CD14-positive monocyte (primary cell): ENCODE measurements at regions not wholly inside any gene's neighbourhood (a gene's known extent, or its start where the extent isn't known, plus 50 kb on each side); places are given as distances from the start of the nearest gene placed in this dataset.
"Not testable (repeated sequence)": the region's sequence is repeated elsewhere in the genome, so short reads cannot be mapped to it uniquely, and the experiment has no call there.

Experiments
- DNase-seq, 3 donors: peaks; one replicate each; pipeline ENCODE4 v3.0.0-alpha.2; 2011 to 2022
- H2AFZ ChIP-seq: 2 replicates; pipeline ENCODE4 v1.6.0; 2012; ENCODE audit warnings: mild to moderate bottlenecking, low read depth, low read length, inconsistent platforms; ENCODE audit not compliant: insufficient read depth, poor library complexity, severe bottlenecking
- H3K27ac ChIP-seq, 2 donors: 1 replicate in 1 of 2; 2 replicates in 1 of 2; pipeline ENCODE4 v1.5.1; 2012 to 2013; ENCODE audit warnings: low read length in 2 of 2, control low read depth in 1 of 2, inconsistent platforms in 1 of 2, low read depth in 1 of 2, mild to moderate bottlenecking in 1 of 2
- H3K27me3 ChIP-seq, 2 donors: one replicate each; pipeline versions ENCODE4 v1.6.0 to v1.6.1; 2011 to 2013; ENCODE audit warnings: low read length in 2 of 2; ENCODE audit not compliant: control insufficient read depth in 2 of 2, insufficient read depth in 2 of 2
- H3K36me3 ChIP-seq, 2 donors: replicated peaks in 1 of 2; 1 replicate in 1 of 2; 2 replicates in 1 of 2; pipeline versions ENCODE4 v1.5.1 to v1.6.1; 2012 to 2013; ENCODE audit warnings: low read length in 2 of 2, control low read depth in 1 of 2, inconsistent platforms in 1 of 2, mild to moderate bottlenecking in 1 of 2; ENCODE audit not compliant: insufficient read depth in 2 of 2, control insufficient read depth in 1 of 2
- H3K4me1 ChIP-seq, 2 donors: 1 replicate in 1 of 2; 2 replicates in 1 of 2; pipeline versions ENCODE4 v1.5.1 to v1.6.1; 2012 to 2013; ENCODE audit warnings: low read length in 2 of 2, control low read depth in 1 of 2, inconsistent platforms in 1 of 2, mild to moderate bottlenecking in 1 of 2, moderate library complexity in 1 of 2; ENCODE audit not compliant: insufficient read depth in 2 of 2, control insufficient read depth in 1 of 2
- H3K4me2 ChIP-seq: replicated peaks from 2 replicates; pipeline ENCODE3; 2012; ENCODE audit warnings: low read length, moderate library complexity, mild to moderate bottlenecking; ENCODE audit not compliant: poor library complexity, severe bottlenecking; ENCODE audit errors: extremely low read depth
- H3K4me3 ChIP-seq, 3 experiments: fragments of 200-600 bp in 1 of 3; sonication (generic) in 1 of 3; replicated peaks in 1 of 3; 1 replicate in 2 of 3; 2 replicates in 1 of 3; pipeline ENCODE4 v1.5.1; 2011 to 2013; ENCODE audit warnings: low read length in 3 of 3, mild to moderate bottlenecking in 3 of 3, control low read depth in 2 of 3, low read depth in 2 of 3, inconsistent platforms in 1 of 3, moderate library complexity in 1 of 3
- H3K79me2 ChIP-seq: 2 replicates; pipeline ENCODE4 v1.6.0; 2012; ENCODE audit warnings: mild to moderate bottlenecking, control low read depth, inconsistent platforms, low read length, moderate library complexity; ENCODE audit not compliant: insufficient read depth
- H3K9ac ChIP-seq: 2 replicates; pipeline ENCODE4 v1.6.0; 2017; ENCODE audit warnings: low read length, mild to moderate bottlenecking; ENCODE audit not compliant: insufficient read depth, poor library complexity, severe bottlenecking
- H3K9me3 ChIP-seq, 2 donors: replicated peaks in 1 of 2; 1 replicate in 1 of 2; 2 replicates in 1 of 2; pipeline versions ENCODE4 v1.5.1 to v1.6.1; 2012 to 2013; ENCODE audit warnings: low read length in 2 of 2, control low read depth in 1 of 2; ENCODE audit not compliant: control insufficient read depth in 1 of 2, insufficient read depth in 1 of 2
- H4K20me1 ChIP-seq: 2 replicates; pipeline ENCODE4 v1.6.0; 2012; ENCODE audit warnings: mild to moderate bottlenecking, low read length, control low read depth, moderate library complexity; ENCODE audit not compliant: insufficient read depth
- H3K27ac Mint-ChIP-seq, 7 donors: one replicate each; pipeline ENCODE4 v1.8.0; 2020; ENCODE audit warnings: mild to moderate bottlenecking in 7 of 7, mixed read lengths in 7 of 7, moderate library complexity in 6 of 7, inconsistent platforms in 2 of 7
- H3K27me3 Mint-ChIP-seq, 3 donors: one replicate each; pipeline ENCODE4 v1.8.0; 2021 to 2022; ENCODE audit warnings: low read depth in 3 of 3, mild to moderate bottlenecking in 3 of 3, mixed read lengths in 3 of 3, moderate library complexity in 3 of 3, inconsistent platforms in 1 of 3
- H3K36me3 Mint-ChIP-seq, 2 donors: one replicate each; pipeline ENCODE4 v1.8.0; 2020; ENCODE audit warnings: mixed read lengths in 2 of 2, inconsistent platforms in 1 of 2, mild to moderate bottlenecking in 1 of 2
- H3K4me1 Mint-ChIP-seq: one replicate; pipeline ENCODE4 v1.8.0; 2020; ENCODE audit warnings: mild to moderate bottlenecking, mixed read lengths
- H3K4me3 Mint-ChIP-seq, 2 donors: one replicate each; pipeline ENCODE4 v1.8.0; 2020; ENCODE audit warnings: mild to moderate bottlenecking in 2 of 2, mixed read lengths in 2 of 2, moderate library complexity in 1 of 2
- H3K9me3 Mint-ChIP-seq, 7 donors: one replicate each; pipeline ENCODE4 v1.8.0; 2020 to 2022; ENCODE audit warnings: mixed read lengths in 7 of 7, mild to moderate bottlenecking in 6 of 7, moderate library complexity in 6 of 7, inconsistent platforms in 2 of 7
- CTCF ChIP-seq: fragments of 200-600 bp; IDR thresholded peaks from one replicate; pipeline ENCODE4 v1.8.0; 2022; ENCODE audit warnings: antibody characterized with exemption, mild to moderate bottlenecking
- WGBS: methylation state at CpG from one replicate; pipeline ENCODE4 v1.1.5; 2013; ENCODE audit warnings: missing lambda C conversion rate; ENCODE audit not compliant: insufficient coverage; 5-methylcytosine and 5-hydroxymethylcytosine counted together
- intact Hi-C, 2 donors: fragments of 100-400 bp; cut with micrococcal nuclease; formaldehyde crosslinking; loops; one replicate each; pipeline versions ENCODE4 v1.15.0 to v1.15.1; 2023

- H3K4me1 Mint-ChIP-seq, H3K27me3 Mint-ChIP-seq, H3K27ac Mint-ChIP-seq, H3K36me3 Mint-ChIP-seq, DNase-seq, intact Hi-C loops, H3K27me3 ChIP-seq, H3K9ac ChIP-seq, H3K4me3 Mint-ChIP-seq, H3K79me2 ChIP-seq, H3K4me1 ChIP-seq, H3K4me3 ChIP-seq, H4K20me1 ChIP-seq, H3K4me2 ChIP-seq, H3K27ac ChIP-seq, H3K36me3 ChIP-seq, H2AFZ ChIP-seq: not testable (repeated sequence)
- H3K9me3 Mint-ChIP-seq: peaks cover 8 to 31% (median 14%) of the 10 kb centered on the region in 7 donors
- H3K9me3 ChIP-seq: peaks cover 15 to 20% of the 10 kb centered on the region in 2 donors
- 86% methylated on average over 9 of the region's 9 CpGs for WGBS
These were observed 770.2 kb upstream of the VRK2 start for GRCh38 chr2:57276408-57276807.

GRCh38 chr2:57278451-57278850, 768.2 kb upstream of the VRK2 start:
- Histone ChIP-seq H3K27ac (no peak overlapping the region), H3K27me3 (no peaks in the 10 kb centered on the region), H3K4me2 (no peak overlapping the region), H3K4me1 (no peaks in the 10 kb centered on the region), H3K36me3 (no peaks in the 10 kb centered on the region), H4K20me1 (no peaks in the 10 kb centered on the region), H3K4me3 (no peak overlapping the region), H3K79me2 (no peaks in the 10 kb centered on the region), H3K9ac (no peak overlapping the region), H2AFZ (no peak overlapping the region), H3K9me3 (peaks cover 15 to 20% of the 10 kb centered on the region in 2 donors)
- intact Hi-C loops: no loop called here
- Mint-ChIP-seq H3K4me1 (no peaks in the 10 kb centered on the region), H3K9me3 (peaks cover 11 to 32% (median 16%) of the 10 kb centered on the region in 7 donors), H3K27me3 (peaks cover 0 to 2% (median 0%) of the 10 kb centered on the region in 3 donors), H3K4me3 (no peak overlapping the region), H3K36me3 (no peaks in the 10 kb centered on the region), H3K27ac (no peak overlapping the region)
- no peak for DNase-seq
- TF ChIP-seq CTCF: no peak
